SK-N-SH (cell line): ENCODE measurements at regions not wholly inside any gene's neighbourhood (a gene's known extent, or its start where the extent isn't known, plus 50 kb on each side); places are given as distances from the start of the nearest gene placed in this dataset.

Source experiments
- CTCF ChIA-PET: fragments of 300-600, 350-600 bp; formaldehyde crosslinking; extraction: SDS; loops from one replicate; lab custom pipeline; 2021; lab: Yijun Ruan, JAX
- POLR2A ChIA-PET: fragments of 350-600 bp; sonication (Branson Sonifier 250); formaldehyde crosslinking; extraction: SDS; loops from one replicate; lab custom pipeline; 2020; ENCODE audit warnings: antibody characterized with exemption, inconsistent platforms; lab: Yijun Ruan, JAX
- DNase-seq: peaks from one replicate; pipeline ENCODE4 v3.0.0; 2012
- H2AFZ ChIP-seq: fragments of 200-600 bp; sonication (generic); 2 replicates; pipeline ENCODE4 v1.8.1; 2016; ENCODE audit warnings: antibody characterized with exemption, mild to moderate bottlenecking, low read depth
- H3F3A ChIP-seq: fragments of 200-600 bp; sonication (generic); replicated peaks from 2 replicates; pipeline ENCODE3; 2016; ENCODE audit warnings: antibody characterized with exemption, mild to moderate bottlenecking; ENCODE audit not compliant: insufficient read depth
- H3K27ac ChIP-seq, 2 experiments: fragments of 200-500 bp in 1 of 2; fragments of 200-600 bp in 1 of 2; sonication (Bioruptor generic) in 1 of 2; sonication (generic), shearing (Covaris generic) in 1 of 2; 2 replicates each; pipeline versions ENCODE4 v1.5.1 to v1.6.1; 2014 to 2016; ENCODE audit warnings: low read depth in 2 of 2, inconsistent platforms in 1 of 2, low read length in 1 of 2, mild to moderate bottlenecking in 1 of 2, mixed read lengths in 1 of 2
- H3K27me3 ChIP-seq: fragments of 200-600 bp; sonication (generic), shearing (Covaris generic); 2 replicates; pipeline ENCODE4 v1.6.1; 2016; ENCODE audit warnings: mixed run types; ENCODE audit not compliant: insufficient read depth
- H3K36me3 ChIP-seq, 2 experiments: fragments of 200-500 bp in 1 of 2; fragments of 200-600 bp in 1 of 2; sonication (Bioruptor generic) in 1 of 2; sonication (generic) in 1 of 2; replicated peaks in 1 of 2; 2 replicates each; pipeline versions ENCODE3 to v1.5.1; 2014 to 2016; ENCODE audit warnings: low read length in 1 of 2, mild to moderate bottlenecking in 1 of 2; ENCODE audit not compliant: insufficient read depth in 2 of 2, control insufficient read depth in 1 of 2
- H3K4me1 ChIP-seq, 2 experiments: fragments of 200-500 bp in 1 of 2; fragments of 200-600 bp in 1 of 2; sonication (Bioruptor generic) in 1 of 2; sonication (generic), shearing (Covaris generic) in 1 of 2; 2 replicates each; pipeline versions ENCODE4 v1.5.1 to v1.6.1; 2014 to 2016; ENCODE audit warnings: low read depth in 1 of 2, low read length in 1 of 2, mixed run types in 1 of 2; ENCODE audit not compliant: insufficient read depth in 2 of 2, control insufficient read depth in 1 of 2
- H3K4me2 ChIP-seq: fragments of 200-600 bp; sonication (generic), shearing (Covaris generic); 2 replicates; pipeline ENCODE4 v1.6.1; 2017; ENCODE audit warnings: mixed run types
- H3K4me3 ChIP-seq, 2 experiments: fragments of 200-500 bp in 1 of 2; fragments of 200-600 bp in 1 of 2; sonication (Bioruptor generic) in 1 of 2; sonication (generic), shearing (Covaris generic) in 1 of 2; 2 replicates each; pipeline versions ENCODE4 v1.5.1 to v1.8.1; 2014 to 2016; ENCODE audit warnings: low read depth in 2 of 2, inconsistent platforms in 1 of 2, low read length in 1 of 2, mild to moderate bottlenecking in 1 of 2, mixed read lengths in 1 of 2, moderate library complexity in 1 of 2
- H3K79me2 ChIP-seq: fragments of 200-600 bp; sonication (generic); 2 replicates; pipeline ENCODE4 v1.8.1; 2017; ENCODE audit warnings: mild to moderate bottlenecking; ENCODE audit not compliant: insufficient read depth
- H3K9ac ChIP-seq: fragments of 200-600 bp; sonication (generic); 2 replicates; pipeline ENCODE4 v1.6.1; 2017; ENCODE audit warnings: mixed run types
- H3K9me2 ChIP-seq: fragments of 200-600 bp; sonication (generic); 2 replicates; pipeline ENCODE4 v1.6.1; 2017; ENCODE audit warnings: mixed run types
- H3K9me3 ChIP-seq: fragments of 200-600 bp; sonication (generic); 2 replicates; pipeline ENCODE4 v1.6.1; 2017; ENCODE audit warnings: mixed run types, mild to moderate bottlenecking, moderate library complexity
- H4K20me1 ChIP-seq: fragments of 200-600 bp; sonication (generic); 2 replicates; pipeline ENCODE4 v1.6.1; 2017; ENCODE audit warnings: mild to moderate bottlenecking, mixed run types; ENCODE audit not compliant: insufficient read depth
- CHD2 ChIP-seq: fragments of 150-350 bp; IDR thresholded peaks from 2 replicates; pipeline ENCODE4 v1.6.1; 2018; ENCODE audit warnings: low read length; ENCODE audit not compliant: partially characterized antibody
- ELF1 ChIP-seq: IDR thresholded peaks from 2 replicates; pipeline ENCODE4 v1.4.0; 2012
- FOXJ3 ChIP-seq: sonication (generic); formaldehyde crosslinking; IDR thresholded peaks from 2 replicates; pipeline ENCODE4 v1.5.1; 2020; ENCODE audit warnings: mild to moderate bottlenecking, missing genetic modification reagents
- FOXM1 ChIP-seq: IDR thresholded peaks from 2 replicates; pipeline ENCODE4 v1.4.0; 2012; ENCODE audit warnings: low read depth, mild to moderate bottlenecking
- GABPA ChIP-seq: IDR thresholded peaks from 2 replicates; pipeline ENCODE4 v1.4.0; 2012; ENCODE audit warnings: low read depth, mild to moderate bottlenecking
- MAX ChIP-seq: IDR thresholded peaks from 2 replicates; pipeline ENCODE4 v1.4.0; 2012; ENCODE audit warnings: low read depth
- MEF2A ChIP-seq: IDR thresholded peaks from 2 replicates; pipeline ENCODE4 v1.4.0; 2012; ENCODE audit warnings: low read depth, borderline replicate concordance
- MXI1 ChIP-seq: IDR thresholded peaks from 2 replicates; pipeline ENCODE4 v1.6.1; 2012; ENCODE audit warnings: mild to moderate bottlenecking, low read depth, low read length, improper control_type of control experiment
- RAD21 ChIP-seq: IDR thresholded peaks from 2 replicates; pipeline ENCODE4 v1.6.1; 2012; ENCODE audit warnings: mild to moderate bottlenecking, low read length
- REST ChIP-seq: IDR thresholded peaks from 2 replicates; pipeline ENCODE4 v1.6.1; 2012; ENCODE audit warnings: mild to moderate bottlenecking, low read depth, low read length, moderate library complexity
- RFX5 ChIP-seq: IDR thresholded peaks from 2 replicates; pipeline ENCODE4 v1.6.1; 2012; ENCODE audit warnings: mild to moderate bottlenecking, improper control_type of control experiment, low read length
- SIN3A ChIP-seq: IDR thresholded peaks from 2 replicates; pipeline ENCODE4 v1.6.1; 2012; ENCODE audit warnings: low read depth, mild to moderate bottlenecking, low read length, moderate library complexity, borderline replicate concordance
- TCF12 ChIP-seq: IDR thresholded peaks from 2 replicates; pipeline ENCODE4 v1.4.0; 2012
- USF1 ChIP-seq: IDR thresholded peaks from 2 replicates; pipeline ENCODE4 v1.4.0; 2012; ENCODE audit warnings: low read depth, borderline replicate concordance
- YY1 ChIP-seq: IDR thresholded peaks from 2 replicates; pipeline ENCODE4 v1.4.0; 2012; ENCODE audit warnings: low read depth, mild to moderate bottlenecking
- ZBTB33 ChIP-seq: IDR thresholded peaks from 2 replicates; pipeline ENCODE4 v1.4.0; 2012; ENCODE audit warnings: low read depth, borderline replicate concordance
- WGBS: methylation state at CpG from one replicate; pipeline ENCODE4 v1.1.6; 2017; ENCODE audit warnings: low lambda C conversion rate; 5-methylcytosine and 5-hydroxymethylcytosine counted together

- POLR2A ChIA-PET: no interaction called here
- no peak overlapping the region for H3K4me3 ChIP-seq
- H3K79me2 ChIP-seq: no peaks in the 10 kb centered on the region
- WGBS: 21% methylated on average over 5 of the region's 5 CpGs
- H3K27ac ChIP-seq: no peak overlapping the region
- no peak overlapping the region for H2AFZ ChIP-seq
- H3K9ac ChIP-seq: no peak overlapping the region
- H3K9me3 ChIP-seq: no peaks in the 10 kb centered on the region
- no peaks in the 10 kb centered on the region for H3F3A ChIP-seq
- H3K4me1 ChIP-seq: no peaks in the 10 kb centered on the region
- DNase-seq: no peak
- TF ChIP-seq GABPA (no peak), MAX (no peak), SIN3A (no peak), MEF2A (no peak), YY1 (no peak), CHD2 (no peak), FOXM1 (no peak), RAD21 (no peak), ELF1 (no peak), MXI1 (no peak)
- H3K9me2 ChIP-seq: no peaks in the 10 kb centered on the region
- H3K27me3 ChIP-seq: no peaks in the 10 kb centered on the region
- CTCF ChIA-PET: no interaction called here
- H4K20me1 ChIP-seq: no peaks in the 10 kb centered on the region
- H3K4me2 ChIP-seq: no peak overlapping the region
- no peaks in the 10 kb centered on the region for H3K36me3 ChIP-seq
Measured at GRCh38 chr2:52512760-52513159, 1254.8 kb upstream of the CHAC2 start.

- H3K9me2 ChIP-seq: no peaks in the 10 kb centered on the region
- 2% methylated on average over 1 of the region's 1 CpG for WGBS
- no peak overlapping the region for H3K9ac ChIP-seq
- no peaks in the 10 kb centered on the region for H3F3A ChIP-seq
- no peaks in the 10 kb centered on the region for H4K20me1 ChIP-seq
- ChIA-PET POLR2A (no interaction called here), CTCF (no interaction called here)
- no peak for DNase-seq
- H3K4me3 ChIP-seq: no peak overlapping the region
- H3K27me3 ChIP-seq: no peaks in the 10 kb centered on the region
- H3K79me2 ChIP-seq: no peaks in the 10 kb centered on the region
- no peaks in the 10 kb centered on the region for H3K36me3 ChIP-seq
- TF ChIP-seq CHD2: no peak
- no peak for TF ChIP-seq USF1
- TF ChIP-seq REST: no peak
- no peak for TF ChIP-seq RFX5
- no peak for TF ChIP-seq TCF12
- no peak for TF ChIP-seq ZBTB33
- TF ChIP-seq FOXJ3 (CRISPR knock-in tag): no peak
- TF ChIP-seq SIN3A: no peak
- TF ChIP-seq MEF2A: no peak
- H2AFZ ChIP-seq: no peak overlapping the region
- no peaks in the 10 kb centered on the region for H3K9me3 ChIP-seq
- H3K4me2 ChIP-seq: no peak overlapping the region
- H3K4me1 ChIP-seq: no peaks in the 10 kb centered on the region
- H3K27ac ChIP-seq: no peak overlapping the region
Measured at GRCh38 chr2:52510432-52510831, 1257.2 kb upstream of the CHAC2 start.
